Nephron progenitor cell (in vitro differentiated cells): ENCODE measurements at regions not wholly inside any gene's neighbourhood (a gene's known extent, or its start where the extent isn't known, plus 50 kb on each side); places are given as distances from the start of the nearest gene placed in this dataset.

Experiments
- DNase-seq: peaks from one replicate; pipeline ENCODE4 v3.0.0; 2021
- H3K27ac Mint-ChIP-seq: 2 replicates; pipeline ENCODE4 v1.8.0; 2021; ENCODE audit warnings: mild to moderate bottlenecking, moderate library complexity, mixed read lengths
- H3K27me3 Mint-ChIP-seq: 2 replicates; pipeline ENCODE4 v1.8.0; 2021; ENCODE audit warnings: mild to moderate bottlenecking, low read depth, mixed read lengths; ENCODE audit not compliant: poor library complexity
- H3K36me3 Mint-ChIP-seq: 2 replicates; pipeline ENCODE4 v1.8.0; 2021; ENCODE audit warnings: low read depth, mixed read lengths
- H3K4me1 Mint-ChIP-seq: 2 replicates; pipeline ENCODE4 v1.8.0; 2021; ENCODE audit warnings: mixed read lengths
- H3K4me3 Mint-ChIP-seq: 2 replicates; pipeline ENCODE4 v1.8.0; 2021; ENCODE audit warnings: mild to moderate bottlenecking, moderate library complexity, mixed read lengths
- H3K9me3 Mint-ChIP-seq: 2 replicates; pipeline ENCODE4 v1.8.0; 2021; ENCODE audit warnings: mild to moderate bottlenecking, moderate library complexity, mixed read lengths
- CTCF ChIP-seq: fragments of 200-600 bp; sonication (generic); IDR thresholded peaks from 2 replicates; pipeline ENCODE4 v1.5.0; 2021; ENCODE audit warnings: antibody characterized with exemption

GRCh38 chr3:78283994-78284393, 1244.1 kb downstream of the ROBO2 start:
- Mint-ChIP-seq H3K36me3 (no peaks in the 10 kb centered on the region), H3K4me3 (no peak overlapping the region), H3K9me3 (no peaks in the 10 kb centered on the region), H3K4me1 (peaks cover 17% of the 10 kb centered on the region), H3K27ac (no peak overlapping the region), H3K27me3 (peaks cover 3% of the 10 kb centered on the region)
- DNase-seq = no peak
- TF ChIP-seq CTCF = no peak

GRCh38 chr3:78285032-78285728, 1245.3 kb downstream of the ROBO2 start:
- Mint-ChIP-seq H3K9me3 (no peaks in the 10 kb centered on the region), H3K4me1 (peaks cover 17% of the 10 kb centered on the region), H3K27me3 (no peaks in the 10 kb centered on the region), H3K36me3 (no peaks in the 10 kb centered on the region), H3K27ac (peak overlapping the region; percentile 76), H3K4me3 (no peak overlapping the region)
- DNase-seq = no peak
- TF ChIP-seq CTCF = no peak

- H3K9me3 Mint-ChIP-seq = no peaks in the 10 kb centered on the region
- no peak for TF ChIP-seq CTCF
- no peaks in the 10 kb centered on the region for H3K36me3 Mint-ChIP-seq
- no peaks in the 10 kb centered on the region for H3K27me3 Mint-ChIP-seq
- no peak overlapping the region for H3K27ac Mint-ChIP-seq
- no peak for DNase-seq
- H3K4me1 Mint-ChIP-seq = peaks cover 7% of the 10 kb centered on the region
- no peak overlapping the region for H3K4me3 Mint-ChIP-seq
Measured at GRCh38 chr3:78287085-78287484, 1247.2 kb downstream of the ROBO2 start.

GRCh38 chr3:78293284-78293683, 1253.4 kb downstream of the ROBO2 start:
- no peaks in the 10 kb centered on the region for H3K4me1 Mint-ChIP-seq
- peaks cover 12% of the 10 kb centered on the region for H3K27me3 Mint-ChIP-seq
- no peak overlapping the region for H3K27ac Mint-ChIP-seq
- no peak overlapping the region for H3K4me3 Mint-ChIP-seq
- no peak for DNase-seq
- no peaks in the 10 kb centered on the region for H3K36me3 Mint-ChIP-seq
- no peak for TF ChIP-seq CTCF
- no peaks in the 10 kb centered on the region for H3K9me3 Mint-ChIP-seq

- no peak for TF ChIP-seq CTCF
- peaks cover 4% of the 10 kb centered on the region for H3K9me3 Mint-ChIP-seq
- H3K27me3 Mint-ChIP-seq = peaks cover under 1% of the 10 kb centered on the region
- H3K4me1 Mint-ChIP-seq = no peaks in the 10 kb centered on the region
- no peak overlapping the region for H3K4me3 Mint-ChIP-seq
- H3K27ac Mint-ChIP-seq = no peak overlapping the region
- H3K36me3 Mint-ChIP-seq = no peaks in the 10 kb centered on the region
- no peak for DNase-seq
Measured at GRCh38 chr3:78304115-78304514, 1264.2 kb downstream of the ROBO2 start.

GRCh38 chr3:78312851-78313250, 1273.0 kb downstream of the ROBO2 start:
- DNase-seq = no peak
- H3K9me3 Mint-ChIP-seq = no peaks in the 10 kb centered on the region
- no peaks in the 10 kb centered on the region for H3K36me3 Mint-ChIP-seq
- no peak for TF ChIP-seq CTCF
- no peaks in the 10 kb centered on the region for H3K4me1 Mint-ChIP-seq
- H3K27ac Mint-ChIP-seq = peak overlapping the region; percentile 82
- no peaks in the 10 kb centered on the region for H3K27me3 Mint-ChIP-seq
- H3K4me3 Mint-ChIP-seq = no peak overlapping the region
